Coronary artery (tissue), 2 donors: ENCODE measurements at regions not wholly inside any gene's neighbourhood (a gene's known extent, or its start where the extent isn't known, plus 50 kb on each side); places are given as distances from the start of the nearest gene placed in this dataset.
"Not testable (repeated sequence)": the region's sequence is repeated elsewhere in the genome, so short reads cannot be mapped to it uniquely, and the experiment has no call there.

ENCODE experiments used
- DNase-seq: peaks from one replicate; pipeline ENCODE4 v3.0.0-alpha.2; 2017; ENCODE audit warnings: low spot score
- H3K27ac ChIP-seq, 2 donors: fragments of 200-600 bp; sonication (generic); one replicate each; pipeline ENCODE4 v1.5.1; 2016 to 2019
- H3K4me3 ChIP-seq: fragments of 200-600 bp; sonication (generic); 2 replicates; pipeline ENCODE4 v1.5.1; 2016; ENCODE audit warnings: mild to moderate bottlenecking, moderate library complexity
- CTCF ChIP-seq: fragments of 200-600 bp; sonication (generic); IDR thresholded peaks from one replicate; pipeline ENCODE4 v1.5.1; 2019; ENCODE audit warnings: antibody characterized with exemption

DNA sequence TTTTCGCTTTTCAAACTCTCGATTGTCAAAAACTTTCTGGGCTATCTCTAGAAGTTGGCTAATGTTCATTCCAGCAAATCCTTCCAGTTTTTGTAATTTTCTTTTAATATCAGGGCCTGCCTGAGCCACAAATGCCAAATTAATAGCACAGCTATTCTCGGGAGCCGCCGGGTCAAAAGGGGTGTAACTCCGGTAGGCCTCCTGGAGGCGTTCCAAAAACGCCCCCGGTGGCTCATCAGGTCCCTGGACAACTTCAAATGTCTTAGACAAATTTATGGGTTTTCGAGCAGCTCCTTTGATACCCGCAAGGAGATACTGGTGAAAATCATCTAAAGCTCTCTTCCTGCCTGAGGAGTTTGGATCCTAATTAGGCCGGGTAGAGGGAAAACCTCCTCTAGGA is 117.9 kb upstream of the PZP start:
- Histone ChIP-seq H3K27ac (no peak overlapping the region), H3K4me3 (peak overlapping the region; percentile 13)
- no peak for TF ChIP-seq CTCF
- DNase-seq, result no peak

DNA sequence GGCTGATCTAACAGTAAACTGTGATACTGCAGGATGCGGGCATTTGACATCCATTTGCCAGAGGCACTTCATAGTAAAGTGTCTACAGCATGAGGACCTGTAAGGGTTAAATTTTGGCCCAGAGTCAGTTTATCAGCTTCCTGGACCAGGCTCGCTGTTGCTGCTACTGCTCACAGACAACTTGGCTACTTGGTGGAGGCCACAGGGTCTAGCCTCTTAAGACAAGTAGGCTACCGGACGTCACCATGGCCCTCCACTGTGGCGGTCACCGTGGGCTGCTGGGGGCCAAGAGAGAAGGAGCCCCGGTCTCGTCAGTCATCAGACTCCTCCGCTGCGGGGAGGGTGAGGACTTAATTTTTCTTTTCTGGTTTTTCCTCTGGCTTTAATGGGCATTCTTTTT is 117.3 kb upstream of the PZP start:
- Histone ChIP-seq H3K4me3 (peak overlapping the region; percentile 13), H3K27ac (no peak overlapping the region)
- no peak for DNase-seq
- TF ChIP-seq CTCF, result no peak

DNA sequence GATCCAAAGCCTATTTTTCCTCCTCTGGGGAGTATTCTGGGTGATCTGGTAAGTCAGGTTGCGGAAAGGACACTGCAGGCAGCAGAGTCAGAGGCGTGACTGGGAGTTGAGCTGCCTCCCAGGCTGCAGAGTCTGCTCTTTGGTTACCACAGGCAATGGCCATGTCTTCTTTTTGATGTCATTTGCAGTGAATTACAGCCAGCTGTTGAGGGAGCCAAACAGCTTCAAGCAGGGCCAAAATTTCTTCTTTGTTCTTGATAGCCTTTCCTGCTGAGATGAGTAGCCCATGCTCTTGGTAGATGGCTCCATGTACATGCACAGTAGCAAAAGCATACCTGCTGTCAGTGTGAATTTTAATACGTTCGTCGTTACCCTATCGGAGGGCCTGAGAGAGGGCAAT is 116.6 kb upstream of the PZP start:
- Histone ChIP-seq H3K27ac (no peak overlapping the region), H3K4me3 (no peak overlapping the region)
- no peak for TF ChIP-seq CTCF
- no peak for DNase-seq

GRCh38 chr12:9323144-9323681 is 115.0 kb upstream of the PZP start:
- no peak for TF ChIP-seq CTCF
- no peak for DNase-seq
- no peak overlapping the region for H3K27ac ChIP-seq
- H3K4me3 ChIP-seq, result no peak overlapping the region

DNA sequence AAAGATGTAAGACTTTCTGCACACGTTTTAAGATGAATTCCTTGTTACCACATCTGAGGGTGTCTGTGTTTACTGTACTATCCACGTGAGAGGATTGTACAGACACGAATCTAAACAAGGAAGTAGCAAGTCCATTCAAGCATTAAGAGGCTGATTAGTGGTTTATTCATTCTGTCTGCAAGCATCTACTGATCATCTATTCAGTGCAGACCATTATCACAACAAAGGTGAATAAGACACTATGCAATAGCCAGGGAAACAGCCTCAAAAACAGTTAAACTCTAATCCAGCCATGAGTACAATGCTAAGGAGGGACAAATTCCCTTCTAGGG is 111.6 kb upstream of the PZP start:
- Histone ChIP-seq H3K27ac (no peak overlapping the region), H3K4me3 (no peak overlapping the region)
- no peak for DNase-seq
- TF ChIP-seq CTCF, result no peak

- no peak for TF ChIP-seq CTCF
- Histone ChIP-seq H3K27ac (no peak overlapping the region), H3K4me3 (no peak overlapping the region)
- DNase-seq, result no peak
Measured at GRCh38 chr12:9319044-9319841, 111.0 kb upstream of the PZP start.

- H3K4me3 ChIP-seq, H3K27ac ChIP-seq, DNase-seq: not testable (repeated sequence)
Measured at GRCh38 chr12:9313479-9313878, 105.3 kb upstream of the PZP start.

GRCh38 chr12:9312406-9313392 is 104.5 kb upstream of the PZP start:
- not testable (repeated sequence) for H3K4me3 ChIP-seq, DNase-seq, H3K27ac ChIP-seq

DNA sequence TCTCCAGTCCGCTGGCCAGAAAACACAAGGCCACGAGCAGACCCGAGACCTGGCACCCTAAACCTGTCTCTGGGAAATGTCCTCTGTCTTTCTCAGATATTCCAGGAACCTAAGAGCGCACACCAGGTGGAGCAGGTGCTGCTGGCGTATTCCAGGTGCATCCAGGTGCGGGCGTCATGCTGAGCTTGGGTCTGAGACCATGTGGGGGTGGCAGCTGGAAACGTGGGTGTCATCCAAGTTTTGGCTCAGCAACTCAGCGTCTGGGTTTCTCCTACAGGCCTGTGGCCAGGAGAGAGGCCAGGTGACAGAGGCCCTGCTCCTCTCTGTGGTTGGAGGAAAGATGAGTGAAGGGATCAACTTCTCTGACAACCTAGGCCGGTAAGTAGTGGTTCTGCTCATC is 103.3 kb upstream of the PZP start:
- H3K27ac ChIP-seq, DNase-seq, H3K4me3 ChIP-seq: not testable (repeated sequence)

DNA sequence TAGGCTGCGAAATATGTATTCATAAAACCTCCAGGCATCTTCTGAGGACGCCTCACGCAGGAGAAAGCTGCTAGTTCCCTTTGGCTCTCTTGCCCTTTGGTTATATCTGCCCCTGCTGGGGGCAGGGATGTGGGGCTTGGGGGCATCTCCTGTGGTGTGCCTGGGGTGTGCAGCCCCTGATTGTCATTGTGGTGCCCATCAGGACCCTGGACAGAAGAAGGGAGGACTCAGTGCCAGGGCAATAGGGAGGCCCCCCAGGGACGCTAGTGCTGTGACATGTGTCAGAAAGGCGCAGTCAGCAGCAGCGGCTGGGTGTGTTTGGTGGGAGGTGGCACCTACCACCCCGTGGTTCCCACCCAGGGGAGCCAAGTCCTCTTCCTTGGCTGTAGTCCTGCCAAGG is 102.5 kb upstream of the PZP start:
- not testable (repeated sequence) for DNase-seq, H3K4me3 ChIP-seq, H3K27ac ChIP-seq

DNA sequence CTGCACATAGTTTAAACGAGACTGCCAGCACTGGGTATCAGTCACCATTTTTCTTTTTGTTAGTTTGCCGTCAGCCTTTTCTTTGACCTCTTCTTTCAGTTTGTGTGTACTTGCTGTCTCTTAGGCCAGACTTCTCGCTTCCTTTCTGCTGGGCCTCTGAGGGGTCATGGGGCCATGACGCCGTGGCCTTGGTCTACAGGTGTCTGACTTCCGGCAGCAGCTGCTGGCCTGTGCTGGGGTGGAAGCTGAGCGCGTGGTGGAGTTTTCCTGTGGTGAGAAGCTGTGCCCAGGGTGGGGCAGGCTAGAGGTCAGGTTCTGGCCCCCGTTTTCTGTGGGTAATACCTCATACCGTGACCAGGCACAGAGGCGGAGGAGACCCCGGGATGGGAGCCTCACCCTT is 101.6 kb upstream of the PZP start:
- DNase-seq, H3K27ac ChIP-seq, H3K4me3 ChIP-seq: not testable (repeated sequence)
